Testis (tissue), 2 donors: ENCODE measurements at regions not wholly inside any gene's neighbourhood (a gene's known extent, or its start where the extent isn't known, plus 50 kb on each side); places are given as distances from the start of the nearest gene placed in this dataset.

Source experiments
- DNase-seq: peaks from one replicate; pipeline ENCODE4 v3.0.0-alpha.2; 2019
- H3K27ac ChIP-seq, 2 donors: fragments of 200-600 bp; sonication (generic); one replicate each; pipeline ENCODE4 v1.5.1; 2019
- H3K27me3 ChIP-seq: fragments of 200-600 bp; sonication (generic); one replicate; pipeline ENCODE4 v1.5.1; 2019
- H3K36me3 ChIP-seq: fragments of 200-600 bp; sonication (generic); one replicate; pipeline ENCODE4 v1.5.1; 2017; ENCODE audit warnings: low read depth; ENCODE audit errors: missing control alignments
- H3K4me1 ChIP-seq: fragments of 200-600 bp; sonication (generic); one replicate; pipeline ENCODE4 v1.5.1; 2019
- H3K4me3 ChIP-seq, 2 donors: fragments of 200-600 bp; sonication (generic); one replicate each; pipeline ENCODE4 v1.5.1; 2017 to 2019
- H3K9me3 ChIP-seq: fragments of 200-600 bp; sonication (generic); one replicate; pipeline ENCODE4 v1.5.1; 2017
- CTCF ChIP-seq, 3 experiments: fragments of 450-650 bp in 2 of 3; fragments of 200-600 bp in 1 of 3; sonication (generic) in 1 of 3; IDR thresholded peaks; one replicate each; pipeline ENCODE4 v1.5.1; 2016 to 2019; ENCODE audit warnings: antibody characterized with exemption in 3 of 3, mild to moderate bottlenecking in 2 of 3, moderate library complexity in 1 of 3
- POLR2A ChIP-seq: fragments of 450-650 bp; IDR thresholded peaks from one replicate; pipeline ENCODE4 v1.6.1; 2017; ENCODE audit warnings: antibody characterized with exemption, mild to moderate bottlenecking, moderate library complexity
- WGBS, 2 donors: methylation state at CpG; one replicate each; pipeline ENCODE4 v1.1.5; 2018; 5-methylcytosine and 5-hydroxymethylcytosine counted together
- intact Hi-C: fragments of 100-400 bp; cut with DNase I; formaldehyde crosslinking; loops from one replicate; pipeline ENCODE4 v1.15.1; 2023; ENCODE audit warnings: low total_unique reads

- no peak overlapping the region for H3K27ac ChIP-seq
- H3K4me3 ChIP-seq: no peak overlapping the region
- H3K27me3 ChIP-seq: no peaks in the 10 kb centered on the region
- H3K36me3 ChIP-seq: no peaks in the 10 kb centered on the region
- no peak for DNase-seq
- TF ChIP-seq CTCF (IDR thresholded peaks at IDR 0.05) (no peak), POLR2A (no peak)
- intact Hi-C loops: no loop called here
- 75 to 91% methylated on average over 4 of the region's 4 CpGs for WGBS, 2 donors
- H3K9me3 ChIP-seq: no peaks in the 10 kb centered on the region
- H3K4me1 ChIP-seq: no peaks in the 10 kb centered on the region
Observed at GRCh38 chr9:96088510-96088909, 213.0 kb downstream of the ERCC6L2 start.

- DNase-seq: no peak
Observed at GRCh38 chr9:96087669-96088299, 212.3 kb downstream of the ERCC6L2 start.

GRCh38 chr9:96086936-96087571 is 211.6 kb downstream of the ERCC6L2 start:
- DNase-seq: no peak
- Histone ChIP-seq H3K27me3 (no peaks in the 10 kb centered on the region), H3K4me3 (no peak overlapping the region), H3K4me1 (no peaks in the 10 kb centered on the region), H3K27ac (no peak overlapping the region), H3K9me3 (no peaks in the 10 kb centered on the region), H3K36me3 (no peaks in the 10 kb centered on the region)
- intact Hi-C loops: no loop called here
- 78 to 81% methylated on average over 16 of the region's 16 CpGs for WGBS, 2 donors
- no peak for TF ChIP-seq CTCF (IDR thresholded peaks at IDR 0.05)

More at GRCh38 chr9:96087669-96088299, 212.3 kb downstream of the ERCC6L2 start:
- Histone ChIP-seq H3K36me3 (no peaks in the 10 kb centered on the region), H3K4me1 (no peaks in the 10 kb centered on the region), H3K9me3 (no peaks in the 10 kb centered on the region), H3K4me3 (no peak overlapping the region), H3K27me3 (no peaks in the 10 kb centered on the region), H3K27ac (no peak overlapping the region)
- intact Hi-C loops: no loop called here
- TF ChIP-seq POLR2A: no peak
- no peak for TF ChIP-seq CTCF (IDR thresholded peaks at IDR 0.05)
- 52 to 63% methylated on average over 10 of the region's 10 CpGs for WGBS, 2 donors

- H3K27me3 ChIP-seq: no peaks in the 10 kb centered on the region
- H3K36me3 ChIP-seq: no peaks in the 10 kb centered on the region
- intact Hi-C loops: no loop called here
- H3K27ac ChIP-seq: no peak overlapping the region
- no peak for DNase-seq
- no peaks in the 10 kb centered on the region for H3K9me3 ChIP-seq
- H3K4me3 ChIP-seq: no peak overlapping the region
- H3K4me1 ChIP-seq: no peaks in the 10 kb centered on the region
- TF ChIP-seq POLR2A: no peak
- no peak for TF ChIP-seq CTCF (IDR thresholded peaks at IDR 0.05)
- WGBS, 2 donors: 81 to 90% methylated on average over 15 to 16 of the region's 17 CpGs
Observed at GRCh38 chr9:96085491-96086143, 210.1 kb downstream of the ERCC6L2 start.
